Activated CD8-positive, alpha-beta memory T cell treated with anti-CD3 and anti-CD28 coated beads for 4 hours (primary cell): ENCODE measurements at regions not wholly inside any gene's neighbourhood (a gene's known extent, or its start where the extent isn't known, plus 50 kb on each side); places are given as distances from the start of the nearest gene placed in this dataset.
"Not testable (repeated sequence)": the region's sequence is repeated elsewhere in the genome, so short reads cannot be mapped to it uniquely, and the experiment has no call there.

Experiments used
- DNase-seq, 2 donors: peaks; one replicate each; pipeline ENCODE4 v3.0.0-alpha.2; 2020; ENCODE audit warnings: low read depth in 2 of 2

GRCh38 chr22:48070083-48070482 lies 1307.6 kb downstream of the TBC1D22A start:
- DNase-seq, result no peak

- no peak for DNase-seq
These were observed 1306.8 kb downstream of the TBC1D22A start for GRCh38 chr22:48069256-48069655.

GRCh38 chr22:48068323-48068885 lies 1306.0 kb downstream of the TBC1D22A start:
- DNase-seq, result no peak

- no peak for DNase-seq
These were observed 1303.4 kb downstream of the TBC1D22A start for GRCh38 chr22:48065892-48066291.

GRCh38 chr22:48061726-48062125 lies 1299.3 kb downstream of the TBC1D22A start:
- DNase-seq, result no peak

- no peak for DNase-seq
These were observed 1297.8 kb downstream of the TBC1D22A start for GRCh38 chr22:48060266-48060665.

GRCh38 chr22:48059521-48059920 lies 1297.1 kb downstream of the TBC1D22A start:
- not testable (repeated sequence) for DNase-seq

GRCh38 chr22:48057116-48057835 lies 1294.8 kb downstream of the TBC1D22A start:
- DNase-seq, result no peak

GRCh38 chr22:48055827-48056226 lies 1293.4 kb downstream of the TBC1D22A start:
- DNase-seq, result no peak

- no peak for DNase-seq
These were observed 1292.7 kb downstream of the TBC1D22A start for GRCh38 chr22:48055185-48055584.

- DNase-seq, result no peak
These were observed 1292.1 kb downstream of the TBC1D22A start for GRCh38 chr22:48054596-48054995.

- no peak for DNase-seq
These were observed 1291.5 kb downstream of the TBC1D22A start for GRCh38 chr22:48053973-48054372.

- DNase-seq, result no peak
These were observed 1291.0 kb downstream of the TBC1D22A start for GRCh38 chr22:48053486-48053885.

GRCh38 chr22:48052621-48052890 lies 1290.1 kb downstream of the TBC1D22A start:
- no peak for DNase-seq

GRCh38 chr22:48051796-48052620 lies 1289.6 kb downstream of the TBC1D22A start:
- DNase-seq, result no peak

- no peak for DNase-seq
These were observed 1288.4 kb downstream of the TBC1D22A start for GRCh38 chr22:48050836-48051235.

- no peak for DNase-seq
These were observed 1286.7 kb downstream of the TBC1D22A start for GRCh38 chr22:48049116-48049515.

- DNase-seq, result no peak
These were observed 1285.5 kb downstream of the TBC1D22A start for GRCh38 chr22:48047722-48048500.

GRCh38 chr22:48045369-48045768 lies 1282.9 kb downstream of the TBC1D22A start:
- DNase-seq, result no peak

- DNase-seq, result no peak
These were observed 1282.1 kb downstream of the TBC1D22A start for GRCh38 chr22:48044487-48045060.

- no peak for DNase-seq
These were observed 1281.1 kb downstream of the TBC1D22A start for GRCh38 chr22:48043581-48043980.
